Activated effector memory CD4-positive, alpha-beta T cell treated with Interleukin-2 at 50 U/mL for 16 hours (primary cell): ENCODE measurements at regions not wholly inside any gene's neighbourhood (a gene's known extent, or its start where the extent isn't known, plus 50 kb on each side); places are given as distances from the start of the nearest gene placed in this dataset.

Source experiments
- DNase-seq: peaks from one replicate; pipeline ENCODE4 v3.0.0-alpha.2; 2020

DNA sequence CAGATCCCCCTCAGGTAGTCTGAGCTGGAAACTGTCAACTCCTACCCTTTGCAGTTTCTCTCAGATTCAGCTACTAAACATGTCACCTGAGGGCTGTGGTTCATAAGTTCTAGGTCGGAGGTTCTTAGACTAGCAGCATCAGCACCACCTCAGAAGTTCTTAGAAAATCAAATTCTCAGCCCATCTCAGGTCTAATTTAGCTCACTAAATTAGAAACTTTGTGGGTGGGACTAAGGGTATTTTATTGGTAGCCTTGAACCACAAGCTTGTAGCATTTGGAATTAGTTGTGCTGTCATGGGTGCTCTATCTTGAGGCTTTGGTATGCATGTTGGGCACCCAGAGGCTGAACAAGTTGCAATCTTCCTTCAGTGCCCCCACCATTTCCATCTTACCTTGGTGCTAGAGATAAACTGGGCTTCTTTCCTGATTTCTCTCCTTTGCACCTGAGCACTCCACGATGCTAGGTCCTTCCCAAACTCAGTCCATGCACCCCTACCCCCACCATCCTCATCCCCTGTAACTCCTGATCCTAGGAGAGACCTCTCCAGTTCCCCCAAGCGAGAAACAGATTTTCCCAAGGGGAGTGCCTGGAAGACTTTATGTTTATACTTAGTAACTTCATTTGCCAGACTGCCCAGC, 54.2 kb downstream of the S1PR1 start:
- no peak for DNase-seq

DNA sequence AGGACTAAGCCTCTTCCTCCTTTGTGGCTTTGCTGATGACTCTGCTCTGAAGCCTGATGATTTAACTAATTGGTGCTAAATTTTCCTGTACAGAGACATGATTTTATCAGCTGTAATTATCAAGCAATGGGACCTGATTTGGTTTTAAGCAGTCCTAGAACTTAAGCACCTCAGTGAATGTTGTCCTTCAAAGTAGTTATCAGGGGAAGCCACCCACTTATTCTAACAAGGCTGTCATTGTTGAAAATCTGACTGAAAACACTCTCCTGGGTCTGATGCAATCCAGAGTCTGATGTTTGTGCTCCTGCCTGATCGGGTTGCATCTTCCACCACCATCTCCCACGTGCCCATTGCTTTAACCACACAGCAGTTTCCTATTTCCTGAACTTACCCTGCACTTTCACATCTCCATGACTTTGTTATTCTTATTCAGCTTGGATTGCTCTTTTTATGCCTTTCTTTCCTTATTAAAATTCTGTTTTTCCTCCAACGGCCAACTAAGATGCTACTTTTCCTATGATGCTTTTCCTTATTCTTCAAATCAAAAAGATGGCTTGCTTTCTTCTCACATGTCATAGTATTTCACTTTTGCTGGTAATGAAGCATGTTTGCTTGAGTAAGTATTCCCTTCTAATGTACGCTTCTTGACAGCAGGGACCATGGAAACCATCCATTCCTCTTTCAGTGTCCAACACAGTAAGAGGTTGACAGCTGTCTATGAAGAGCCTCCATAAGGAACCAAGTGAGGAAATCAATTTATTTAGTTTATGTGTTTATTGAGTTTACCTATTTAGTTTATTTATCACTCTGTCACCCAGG, 55.0 kb downstream of the S1PR1 start:
- DNase-seq: no peak

DNA sequence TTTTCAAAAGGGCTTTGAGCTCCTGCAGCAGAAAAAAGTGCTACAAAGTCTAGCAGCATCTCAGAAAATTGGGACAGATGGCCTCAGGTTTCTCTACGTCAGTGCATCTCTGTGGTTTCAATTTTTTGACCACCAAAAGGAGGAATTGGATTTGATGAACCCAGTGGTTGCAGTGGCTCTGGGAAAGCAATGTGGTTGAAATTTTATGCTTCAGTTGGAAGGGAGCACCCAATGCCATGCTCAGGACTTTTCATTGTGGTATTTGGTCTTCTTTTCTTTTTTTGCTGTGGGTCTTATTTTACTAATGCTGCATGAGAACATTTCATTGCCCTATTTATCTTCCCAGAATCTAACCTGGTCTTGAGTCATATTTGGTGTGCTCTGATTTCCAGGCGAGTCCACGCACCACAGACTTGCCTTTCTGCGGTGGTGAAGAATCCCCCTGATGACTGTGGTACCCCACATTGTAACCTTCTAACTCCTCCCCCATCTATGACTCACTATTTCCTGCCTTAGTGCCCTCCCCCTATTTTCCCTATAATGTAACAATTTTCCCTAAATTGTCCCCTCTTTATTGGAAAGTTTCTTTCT, 56.7 kb downstream of the S1PR1 start:
- no peak for DNase-seq

DNA sequence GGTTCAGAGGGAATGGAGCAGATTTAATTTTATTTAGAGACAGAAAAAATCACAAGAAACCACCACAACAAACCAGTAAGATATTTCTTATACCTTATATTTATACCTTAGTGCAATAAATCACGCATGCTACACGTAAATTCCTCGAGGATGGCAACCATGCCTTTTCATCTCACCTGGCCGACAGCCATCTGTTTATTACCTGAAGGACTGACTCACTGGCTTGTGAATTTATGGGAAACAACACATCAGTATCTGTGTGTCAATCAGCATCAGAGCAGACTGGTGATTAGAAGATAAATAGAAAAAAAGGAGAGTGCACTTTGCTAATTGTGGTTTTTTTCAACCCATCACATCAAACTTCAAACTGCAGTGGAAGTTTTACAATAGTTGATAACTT, 58.4 kb downstream of the S1PR1 start:
- DNase-seq: no peak

DNA sequence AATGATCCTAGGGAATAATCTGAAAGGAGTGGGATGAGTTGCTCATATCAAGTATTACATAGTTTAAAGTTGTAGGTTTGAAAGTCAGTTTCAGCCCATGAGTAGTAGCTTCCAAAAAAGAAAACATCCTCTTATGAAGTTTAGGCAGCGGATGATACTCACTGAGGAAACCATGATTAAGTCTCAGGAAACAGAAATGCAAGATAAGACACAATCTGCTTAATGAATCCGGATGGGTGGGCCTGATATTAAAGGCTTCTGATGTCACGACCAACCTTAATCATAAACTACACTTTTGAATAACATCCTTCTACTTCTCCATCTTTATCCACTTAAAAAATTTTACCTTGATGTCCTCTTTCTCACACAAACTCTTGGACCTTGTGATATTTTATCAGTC, 61.8 kb downstream of the S1PR1 start:
- DNase-seq: no peak

DNA sequence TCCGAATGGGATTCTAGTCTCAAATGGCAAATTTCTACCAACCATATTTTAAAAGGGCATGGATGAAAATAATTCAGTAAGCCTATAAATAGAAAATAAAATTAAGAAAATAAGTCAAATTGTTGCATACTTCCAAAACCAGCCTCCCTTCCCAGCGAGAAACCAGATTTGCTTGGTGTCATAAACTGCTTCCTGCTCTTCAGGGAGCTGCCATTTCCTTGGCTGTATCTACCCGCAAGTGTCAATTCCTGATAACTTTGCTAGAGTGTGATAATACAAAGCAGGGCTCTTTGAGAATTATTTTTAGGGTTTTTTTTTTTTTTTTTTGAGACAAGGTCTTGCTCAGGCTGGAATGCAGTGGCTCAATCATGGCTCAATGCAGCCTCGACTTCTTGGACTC, 62.3 kb downstream of the S1PR1 start:
- DNase-seq: no peak

DNA sequence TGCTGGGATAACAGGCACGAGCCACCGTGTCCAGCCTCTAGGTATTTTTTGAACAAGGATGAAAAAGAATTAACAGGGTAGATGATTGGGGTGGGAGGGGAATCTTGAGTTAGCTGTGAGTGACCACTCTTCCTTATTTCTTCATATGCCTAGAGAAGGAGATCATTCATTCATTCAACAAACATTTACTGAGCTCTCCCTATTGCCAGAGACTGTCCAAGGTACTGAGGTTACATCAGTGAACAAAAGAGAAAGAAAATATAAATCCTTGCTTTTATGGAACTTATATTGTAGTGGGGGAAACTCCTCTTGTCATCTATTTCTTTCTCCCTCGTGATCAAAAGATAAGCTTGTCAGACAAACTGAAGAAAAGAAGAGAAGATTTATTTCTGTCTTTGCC, 62.9 kb downstream of the S1PR1 start:
- no peak for DNase-seq

DNA sequence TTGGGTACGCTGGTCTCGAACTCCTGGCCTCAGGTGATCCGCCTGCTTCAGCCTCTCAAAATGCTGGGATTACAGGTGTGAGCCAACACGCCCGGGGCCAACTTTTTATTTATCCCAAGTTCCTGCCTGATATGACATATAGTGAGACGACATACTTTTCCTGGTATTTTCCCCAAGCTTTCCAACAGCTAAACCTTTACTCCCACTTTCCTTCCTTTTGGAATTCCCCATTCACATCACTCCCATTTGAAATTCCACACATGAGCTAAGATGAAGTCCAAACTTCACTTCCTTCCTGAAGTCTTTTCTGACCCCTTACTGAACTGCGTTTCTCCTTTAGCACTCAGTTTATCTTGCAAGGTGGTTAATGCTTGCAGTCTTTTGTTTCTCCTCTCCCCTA, 64.1 kb downstream of the S1PR1 start:
- DNase-seq: no peak

DNA sequence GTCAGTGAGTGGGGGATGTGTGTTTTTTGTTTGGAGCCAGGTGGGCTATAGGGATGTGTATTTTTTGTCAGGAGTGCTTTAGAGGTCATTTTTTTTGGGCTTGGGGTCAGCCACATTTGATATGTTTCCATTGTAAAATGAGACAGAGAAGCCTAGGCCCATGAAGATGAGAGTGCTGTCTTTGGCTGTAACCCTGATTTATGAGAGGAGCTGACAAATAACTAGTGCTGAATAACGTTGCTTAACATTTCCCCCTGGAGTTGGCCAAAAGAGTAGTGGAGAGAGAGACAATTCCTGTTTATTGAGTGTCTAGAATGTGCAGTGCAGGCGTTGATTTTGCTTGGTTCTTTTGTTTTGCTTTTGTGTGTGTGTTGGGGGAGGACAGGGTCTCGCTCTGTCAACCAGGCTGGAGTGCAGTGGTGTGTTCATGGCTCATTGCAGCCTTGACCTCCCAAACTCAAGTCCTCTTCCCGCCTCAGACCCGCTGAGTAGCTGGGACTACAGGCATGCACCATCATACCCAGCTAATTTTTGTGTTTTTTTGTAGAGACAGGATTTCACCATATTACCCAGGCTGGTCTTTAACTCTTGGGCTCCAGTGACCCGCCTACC, 64.7 kb downstream of the S1PR1 start:
- DNase-seq: no peak

DNA sequence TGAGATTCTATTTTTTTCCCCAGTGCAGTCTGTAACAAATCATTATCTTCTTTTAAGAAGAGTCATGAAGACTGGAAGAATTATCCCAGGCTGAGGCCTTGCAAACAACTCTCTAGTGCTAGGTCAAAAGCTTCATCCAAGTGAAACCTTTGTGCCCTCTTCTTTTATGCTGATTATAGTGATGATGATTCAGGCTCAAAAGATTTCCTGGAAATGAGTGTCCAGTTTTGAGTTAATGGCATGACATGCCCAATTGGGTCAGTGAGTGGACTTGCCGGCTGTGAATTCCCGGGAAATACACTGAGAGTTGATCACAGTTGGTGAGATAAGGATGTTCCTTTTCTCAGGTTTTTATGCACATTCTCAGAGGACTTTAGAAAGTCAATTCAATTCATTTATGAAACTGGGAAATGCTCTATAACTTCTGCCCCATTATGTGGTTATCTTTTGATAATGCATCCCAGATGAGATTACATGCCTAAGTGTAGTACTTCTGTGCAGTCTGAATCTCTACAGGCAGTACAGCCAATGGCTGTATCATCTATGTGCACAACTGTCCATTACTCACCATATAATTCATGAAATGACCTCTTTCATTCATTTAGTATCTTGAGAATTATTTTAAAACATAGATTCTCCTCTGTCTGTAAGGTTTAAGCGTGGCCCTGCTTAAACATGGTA, 66.2 kb downstream of the S1PR1 start:
- DNase-seq: no peak

DNA sequence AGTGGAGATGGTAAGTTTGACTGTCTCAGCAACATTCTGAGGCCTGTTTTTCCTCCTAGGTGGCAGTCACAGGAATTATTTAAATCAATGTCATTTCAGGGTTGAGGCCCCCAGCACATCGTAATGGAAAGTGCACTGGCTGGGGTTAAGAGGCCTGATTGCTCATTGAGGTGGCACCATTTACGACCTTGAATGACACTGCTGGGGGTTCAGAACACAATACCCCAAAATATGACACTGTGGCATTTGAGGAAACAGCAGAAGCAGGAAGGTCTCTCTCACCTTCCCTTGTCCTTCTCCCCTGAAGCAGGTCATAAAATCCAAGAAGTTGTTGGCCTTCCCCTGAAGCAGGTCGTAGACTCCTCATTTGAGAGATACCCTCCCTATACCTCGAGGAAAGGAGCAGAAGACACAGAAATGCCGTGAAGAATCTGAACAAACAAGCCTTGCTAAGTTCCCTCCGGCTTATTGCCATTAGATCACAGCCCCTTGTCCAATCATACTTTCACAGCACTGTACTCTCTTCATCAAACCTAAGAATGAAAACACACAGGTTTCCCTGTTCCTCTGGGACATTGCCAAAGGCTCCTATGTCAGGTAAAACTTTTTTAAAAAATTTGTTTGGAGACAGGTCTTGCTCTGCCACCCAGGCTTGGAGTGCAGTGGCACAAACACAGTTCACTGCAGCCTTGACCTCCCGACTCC, 71.3 kb downstream of the S1PR1 start:
- DNase-seq: no peak

DNA sequence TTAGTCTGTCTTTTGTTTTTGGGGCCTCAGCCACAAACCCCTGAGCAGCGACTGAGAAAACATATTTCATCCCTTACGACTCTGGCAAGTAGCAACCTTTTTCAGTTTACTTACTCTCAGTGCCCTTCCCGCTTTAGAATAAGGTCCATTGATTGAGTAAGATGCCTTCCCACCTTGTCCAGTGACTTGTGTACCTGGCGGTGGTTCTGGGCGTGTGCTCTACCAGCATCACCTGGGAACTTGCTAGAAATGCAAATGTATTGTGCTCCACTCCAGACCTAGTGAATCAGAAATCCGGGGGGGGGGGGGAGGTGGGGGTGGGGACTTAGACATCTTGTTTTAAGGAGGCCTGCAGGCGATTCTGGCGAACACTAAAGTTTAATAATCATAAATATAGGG, 72.1 kb downstream of the S1PR1 start:
- no peak for DNase-seq

DNA sequence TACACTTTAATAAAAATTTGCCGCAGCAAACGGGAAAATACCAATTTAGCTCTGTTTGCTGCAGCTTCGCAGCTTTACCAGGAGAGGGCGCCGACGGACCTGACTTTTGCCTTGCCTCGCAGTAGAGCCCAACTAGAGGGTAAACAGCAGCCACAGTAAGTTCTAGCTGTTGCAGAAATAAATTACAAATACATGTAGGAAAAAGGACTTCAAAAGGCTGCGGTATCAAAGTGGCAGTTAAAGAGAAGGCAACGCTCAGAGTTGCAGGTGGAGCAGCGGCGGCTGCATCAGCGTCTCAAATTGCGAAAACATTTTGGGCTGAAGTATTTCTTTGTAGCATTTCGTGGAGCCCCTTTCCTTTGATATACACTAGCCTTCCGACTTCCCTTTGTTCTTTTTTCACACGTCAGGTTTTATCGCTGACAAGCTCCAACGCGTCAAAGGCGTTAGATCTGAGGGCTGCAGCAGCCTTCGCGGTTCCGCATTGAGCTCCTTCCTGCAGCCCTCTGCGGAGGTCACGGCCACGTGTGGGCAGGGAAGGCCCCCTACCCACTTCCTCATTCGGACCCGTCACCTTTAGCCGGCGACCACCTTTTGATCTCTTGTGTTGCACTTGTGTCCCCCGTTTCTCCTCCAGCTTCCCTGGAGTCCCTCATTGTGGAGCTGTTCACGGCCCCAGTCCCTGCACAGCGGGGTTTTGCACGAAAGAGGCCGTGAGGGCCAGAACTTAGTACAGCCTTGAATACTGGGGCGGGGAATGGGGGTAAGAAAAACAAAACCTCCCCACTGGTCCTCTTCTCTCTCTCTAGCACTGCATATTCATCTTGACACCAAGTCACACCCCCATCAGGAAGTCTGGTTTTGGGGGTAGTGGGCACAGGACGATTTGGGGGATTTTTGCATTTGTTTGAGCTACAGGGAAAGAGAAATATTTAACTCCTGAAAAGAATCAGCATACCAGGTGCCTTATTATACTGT, 72.8 kb downstream of the S1PR1 start:
- peak; percentile 56 for DNase-seq

DNA sequence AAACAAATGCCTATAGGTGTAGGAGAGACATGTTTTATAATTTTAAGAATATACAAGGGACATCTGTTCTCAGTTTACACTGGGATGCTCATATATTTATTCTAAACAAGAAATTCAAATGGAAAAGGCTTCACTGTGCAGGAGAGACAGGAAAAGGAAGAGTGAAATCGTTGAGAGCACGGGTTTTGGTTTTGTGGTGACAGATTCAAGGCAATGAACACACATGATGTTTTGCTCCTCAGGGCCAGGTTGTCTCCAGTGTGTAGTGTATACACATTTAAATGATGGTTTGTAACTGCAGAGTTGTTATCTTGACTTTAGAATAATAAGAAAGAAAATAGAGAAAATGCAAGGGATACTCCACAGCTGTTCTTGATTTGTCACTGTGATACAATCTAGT, 73.7 kb downstream of the S1PR1 start:
- no peak for DNase-seq

DNA sequence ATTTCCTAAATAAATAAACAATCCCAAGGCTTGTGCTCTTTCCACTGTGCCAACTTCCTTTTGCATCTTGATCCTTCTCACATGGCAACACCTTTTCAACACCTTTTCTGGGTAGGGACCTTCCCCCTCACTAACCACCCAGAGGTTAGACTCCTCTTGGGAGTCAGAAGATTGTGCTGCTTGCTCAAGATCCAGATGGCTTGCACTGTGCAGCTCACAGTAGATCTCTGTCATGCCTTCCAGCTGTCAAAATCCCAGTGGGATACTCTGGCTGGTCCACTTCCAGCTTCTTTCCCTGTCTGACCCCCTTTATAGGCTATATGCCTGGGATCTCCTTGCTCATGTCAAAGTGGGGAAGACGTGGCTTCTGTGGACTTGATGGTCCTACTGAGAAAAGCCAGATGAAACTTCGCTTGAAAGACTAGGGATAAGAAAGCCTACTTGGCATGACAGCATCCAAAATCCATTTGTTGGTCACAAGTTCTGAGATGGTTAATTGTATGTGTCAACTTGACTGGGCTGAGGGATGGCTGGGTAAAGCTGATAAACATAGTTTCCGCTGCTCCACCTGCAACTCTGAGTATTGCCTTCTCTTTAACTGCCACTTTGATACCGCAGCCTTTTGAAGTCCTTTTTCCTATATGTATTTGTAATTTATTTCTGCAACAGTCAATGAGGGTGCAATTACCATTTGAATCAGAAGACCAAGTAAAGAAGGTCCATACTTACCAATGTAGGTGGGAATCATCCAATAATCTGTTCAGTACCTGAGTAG, 74.5 kb downstream of the S1PR1 start:
- DNase-seq: no peak

DNA sequence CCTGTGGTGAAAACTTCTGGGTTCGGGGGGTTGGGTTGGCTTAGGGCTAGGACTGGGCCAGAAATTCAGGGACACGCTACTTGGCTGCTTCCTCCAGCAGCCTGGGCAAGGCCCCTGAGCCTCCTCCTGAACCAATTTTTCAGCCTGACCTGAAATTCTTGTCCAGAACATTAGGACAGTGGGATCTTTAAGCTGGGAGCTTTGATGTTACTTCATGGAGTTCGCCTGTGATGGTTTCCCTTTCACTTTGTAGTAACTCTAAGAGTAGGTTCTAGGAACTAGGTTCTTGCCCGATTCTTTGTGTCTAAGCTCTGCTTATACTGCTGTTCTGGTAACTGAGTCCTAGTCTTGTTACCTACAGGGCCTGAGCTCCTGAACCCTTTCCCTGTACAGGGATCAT, 75.3 kb downstream of the S1PR1 start:
- DNase-seq: no peak

DNA sequence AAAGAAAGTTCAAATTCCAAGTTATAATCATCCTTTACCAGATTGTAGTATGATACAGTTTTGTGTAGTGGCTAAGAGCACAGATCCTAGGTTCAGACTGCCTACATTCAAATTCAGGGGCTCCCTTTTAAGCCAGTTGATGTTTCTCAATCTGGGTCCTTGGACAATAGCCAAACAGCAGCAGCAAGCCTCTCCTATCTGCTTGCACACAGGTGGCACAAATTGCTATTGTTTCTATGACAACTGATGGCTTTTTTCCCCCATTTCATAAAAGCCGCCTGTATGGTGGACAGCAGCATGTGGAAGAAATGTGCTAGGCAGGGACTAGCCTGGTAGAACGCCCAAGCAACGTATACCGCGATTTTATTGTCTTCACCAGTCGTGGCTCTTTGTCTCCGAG, 76.5 kb downstream of the S1PR1 start:
- DNase-seq: no peak

DNA sequence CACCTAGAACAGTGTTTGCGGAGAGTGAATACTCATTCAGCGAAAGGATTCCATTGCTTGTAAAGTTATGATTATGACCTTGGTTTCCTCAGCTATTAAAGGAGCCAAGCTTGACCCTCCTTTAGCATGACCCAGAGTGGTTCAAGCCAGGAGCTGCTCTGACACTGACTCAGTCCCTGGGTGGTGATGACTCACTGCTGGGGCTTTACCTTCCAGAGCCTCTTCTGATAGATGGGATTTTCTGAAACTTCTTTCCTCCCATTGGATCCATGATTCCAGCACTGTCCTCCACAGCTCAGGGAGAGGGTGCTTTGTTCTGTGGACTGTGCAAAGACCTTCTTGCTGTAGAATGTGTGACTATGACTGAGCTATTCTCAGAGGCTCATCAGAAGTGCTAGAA, 77.4 kb downstream of the S1PR1 start:
- DNase-seq: no peak

DNA sequence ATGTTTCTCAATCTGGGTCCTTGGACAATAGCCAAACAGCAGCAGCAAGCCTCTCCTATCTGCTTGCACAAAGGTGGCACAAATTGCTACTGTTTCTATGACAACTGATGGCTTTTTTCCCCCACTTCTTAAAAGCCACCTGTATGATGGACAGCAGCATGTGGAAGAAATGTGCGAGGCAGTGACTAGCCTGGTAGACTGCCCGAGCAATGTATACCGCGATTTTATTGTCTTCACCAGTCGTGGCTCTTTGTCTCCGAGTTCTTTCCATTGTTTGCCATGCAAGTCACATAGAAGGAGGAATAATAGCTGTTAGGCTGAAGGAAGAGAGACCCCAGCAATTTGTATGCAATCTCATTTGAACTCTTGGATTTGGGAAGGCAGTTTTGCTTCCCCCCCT, 79.4 kb downstream of the S1PR1 start:
- DNase-seq: no peak

DNA sequence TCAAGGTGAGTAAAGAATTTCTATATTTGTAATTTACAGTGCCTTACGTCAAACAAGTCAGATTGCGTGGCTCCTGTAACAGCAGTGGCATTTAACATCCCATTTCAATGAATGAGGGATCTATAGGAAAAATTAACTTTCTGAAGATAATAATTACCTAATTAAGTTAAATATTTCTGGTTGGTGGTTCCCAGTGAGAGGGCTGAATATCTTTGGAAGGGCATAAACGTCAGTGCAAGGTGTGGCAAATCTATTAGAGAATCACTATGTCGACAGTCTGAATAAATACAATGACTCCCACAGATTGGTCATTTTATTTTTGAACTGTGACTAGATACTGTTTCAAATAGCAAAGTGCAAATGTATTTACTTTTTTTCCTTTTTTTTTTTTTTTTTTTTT, 80.0 kb downstream of the S1PR1 start:
- no peak for DNase-seq

DNA sequence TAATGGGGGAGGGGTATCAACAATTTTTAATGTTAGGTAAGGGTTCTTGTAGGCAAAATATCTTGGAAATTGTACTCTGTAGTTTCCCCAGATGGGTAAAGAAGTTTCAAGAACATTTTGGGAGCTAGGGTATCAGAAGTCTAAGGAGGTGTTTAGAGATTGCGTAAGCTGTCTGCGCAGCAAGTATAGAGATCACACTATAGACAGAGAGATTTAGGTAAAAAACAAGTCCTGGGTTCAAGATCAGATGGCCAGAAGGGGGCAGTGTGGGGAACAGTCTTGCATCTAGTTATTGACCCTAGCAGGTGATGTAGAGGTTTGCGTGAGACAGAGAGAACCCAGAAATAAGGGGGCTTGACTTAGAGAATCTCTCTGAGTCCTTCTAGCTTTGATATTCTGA, 80.8 kb downstream of the S1PR1 start:
- no peak for DNase-seq
